Stimulated activated CD4-positive, alpha-beta T cell treated with anti-CD3 and anti-CD28 coated beads, TNF-alpha, amount 100 ng/mL, for 48 hours (primary cell): ENCODE measurements at regions not wholly inside any gene's neighbourhood (a gene's known extent, or its start where the extent isn't known, plus 50 kb on each side); places are given as distances from the start of the nearest gene placed in this dataset.
"Not testable (repeated sequence)": the region's sequence is repeated elsewhere in the genome, so short reads cannot be mapped to it uniquely, and the experiment has no call there.

ENCODE experiments used
- DNase-seq, 3 donors: peaks; one replicate each; pipeline ENCODE4 v3.0.0-alpha.2; 2020; ENCODE audit warnings: low read depth in 3 of 3

DNA sequence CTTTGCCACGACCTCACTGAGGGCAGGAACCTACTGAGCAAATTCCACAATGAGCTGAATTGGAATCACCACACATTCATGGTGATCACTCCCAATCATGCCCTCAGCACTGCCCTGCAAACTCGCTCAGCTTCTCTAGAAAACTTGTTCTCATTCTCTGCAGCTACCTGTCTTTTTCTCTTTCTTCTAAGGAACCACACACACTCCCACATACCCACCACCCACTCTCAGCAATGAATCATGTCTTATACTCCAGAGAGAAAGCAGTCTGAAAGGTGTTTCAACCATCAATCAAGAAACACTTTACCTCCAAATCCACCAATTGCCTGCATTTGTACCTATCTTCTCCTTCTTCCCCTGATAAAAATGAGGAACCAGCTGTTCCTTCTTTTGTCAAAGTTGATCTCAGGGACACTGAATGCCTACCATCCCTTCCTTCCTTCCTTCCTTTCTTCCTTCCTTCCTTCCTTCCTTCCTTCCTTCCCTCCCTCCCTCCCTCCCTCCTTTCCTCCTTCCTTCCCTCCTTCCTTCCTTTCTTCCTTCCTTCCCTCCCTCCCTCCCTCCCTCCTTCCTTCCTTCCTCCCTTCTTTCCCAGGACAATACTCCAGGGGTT is 84.6 kb upstream of the SGK1 start:
- DNase-seq: no peak

DNA sequence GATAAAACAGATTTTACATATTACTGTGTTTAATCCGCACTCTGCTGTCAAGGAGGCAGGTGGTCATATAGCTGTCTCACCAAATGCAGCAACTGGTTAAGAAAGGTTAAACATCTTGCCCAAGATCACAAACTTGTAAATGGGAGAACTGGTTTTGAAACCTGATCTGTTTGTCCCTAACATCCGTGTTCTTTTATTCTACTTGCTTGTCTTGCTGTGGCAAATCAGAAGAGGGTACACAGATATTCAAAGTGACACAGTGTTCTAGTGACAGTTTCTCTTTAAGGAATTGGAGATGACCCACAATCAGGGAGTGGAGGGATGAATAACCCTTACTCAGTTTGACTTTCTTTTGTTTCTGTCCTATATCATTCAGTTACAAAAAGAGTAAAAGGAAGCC is 83.0 kb upstream of the SGK1 start:
- no peak for DNase-seq

DNA sequence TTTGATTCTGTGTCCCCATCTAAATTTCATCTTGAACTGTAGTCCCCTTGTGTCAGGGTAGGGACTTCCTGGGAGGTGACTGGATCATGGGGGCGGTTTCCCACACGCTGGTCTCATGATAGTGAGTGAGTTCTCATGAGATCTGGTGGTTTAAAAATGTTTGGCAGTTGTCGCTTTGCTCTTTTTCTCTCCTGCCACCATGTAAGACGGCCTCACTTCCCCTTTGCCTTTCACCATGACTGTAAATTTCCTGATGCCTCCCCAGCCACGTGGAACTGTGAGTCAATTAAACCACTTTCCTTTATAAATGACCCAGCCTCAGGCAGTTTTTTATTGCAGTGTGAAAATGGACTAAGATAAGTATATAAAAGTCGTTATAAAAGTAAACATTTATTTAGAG is 80.5 kb upstream of the SGK1 start:
- DNase-seq: no peak

DNA sequence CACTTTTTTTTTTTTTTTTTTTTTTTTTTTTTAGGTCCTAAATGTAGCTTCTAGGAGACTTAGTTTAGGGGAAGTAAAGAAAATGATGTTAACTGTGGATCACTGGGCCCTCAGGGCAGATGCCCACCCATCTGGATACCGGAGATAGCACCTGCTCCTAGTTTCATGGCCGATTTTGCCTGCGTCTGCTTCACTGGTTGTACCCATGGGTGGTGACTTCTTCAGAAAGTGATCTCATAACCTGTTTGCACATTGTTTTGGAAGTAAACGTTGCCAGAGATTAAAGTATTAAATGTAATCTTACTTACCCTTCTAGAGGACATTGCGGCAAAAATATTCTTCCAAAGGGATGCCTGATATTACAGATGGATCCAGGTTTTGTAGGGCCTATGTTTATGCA is 79.8 kb upstream of the SGK1 start:
- DNase-seq: no peak

DNA sequence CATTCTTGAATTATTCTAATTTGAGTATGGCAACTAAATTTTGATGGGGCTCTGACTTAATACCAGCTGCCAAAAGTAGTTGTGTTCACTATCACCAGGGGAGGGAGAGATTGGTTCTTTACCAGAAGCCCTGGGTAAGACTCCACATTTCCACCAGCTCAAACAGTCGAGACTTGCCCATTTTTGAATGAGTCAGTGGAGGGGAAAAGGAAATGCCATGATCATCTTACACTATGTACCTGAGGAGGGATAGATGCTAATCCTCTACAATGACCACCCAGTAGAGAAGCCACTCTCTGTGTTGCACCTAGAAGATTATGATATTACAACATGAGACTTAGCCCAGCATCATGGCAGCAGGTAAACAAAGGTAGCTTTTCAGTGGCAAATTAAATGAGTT is 77.0 kb upstream of the SGK1 start:
- DNase-seq: no peak

DNA sequence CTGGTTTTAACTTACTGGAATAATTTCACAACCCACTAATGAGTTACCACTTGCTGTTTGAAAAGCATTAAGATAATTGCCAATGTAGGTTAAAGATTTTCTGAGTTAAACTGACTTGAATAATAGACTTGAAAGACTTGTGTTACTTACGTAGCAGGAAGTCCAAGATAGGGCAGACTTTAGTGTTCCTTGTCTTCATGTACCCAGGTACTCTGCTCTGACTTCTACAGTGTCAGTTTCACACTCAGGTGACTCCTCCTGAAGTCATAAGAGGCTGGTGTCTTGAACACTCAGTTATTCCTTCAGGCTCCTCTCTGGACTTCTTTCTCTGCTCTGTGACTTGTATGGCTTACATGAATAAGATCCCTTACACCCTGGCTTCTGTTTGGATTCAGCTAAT is 76.3 kb upstream of the SGK1 start:
- DNase-seq: no peak

DNA sequence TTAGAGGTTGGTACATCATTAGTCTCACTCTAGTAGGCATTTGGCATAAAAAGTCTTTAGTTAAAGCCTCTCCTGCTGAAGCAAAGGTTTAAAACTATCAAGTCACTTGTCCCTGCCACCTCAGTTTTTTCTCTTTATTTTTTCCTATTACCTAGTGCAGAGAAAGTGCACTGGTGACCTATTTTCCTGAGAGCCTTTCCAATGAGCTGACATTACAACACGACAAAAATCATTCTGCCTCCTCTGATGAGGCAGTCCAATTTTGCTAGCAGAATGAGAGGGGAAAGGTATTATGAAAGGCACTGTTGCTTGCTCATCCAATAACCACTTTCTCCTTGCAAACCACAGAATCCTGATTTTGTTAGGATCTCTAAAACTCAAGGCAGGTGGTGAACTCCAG is 73.3 kb upstream of the SGK1 start:
- DNase-seq: no peak

DNA sequence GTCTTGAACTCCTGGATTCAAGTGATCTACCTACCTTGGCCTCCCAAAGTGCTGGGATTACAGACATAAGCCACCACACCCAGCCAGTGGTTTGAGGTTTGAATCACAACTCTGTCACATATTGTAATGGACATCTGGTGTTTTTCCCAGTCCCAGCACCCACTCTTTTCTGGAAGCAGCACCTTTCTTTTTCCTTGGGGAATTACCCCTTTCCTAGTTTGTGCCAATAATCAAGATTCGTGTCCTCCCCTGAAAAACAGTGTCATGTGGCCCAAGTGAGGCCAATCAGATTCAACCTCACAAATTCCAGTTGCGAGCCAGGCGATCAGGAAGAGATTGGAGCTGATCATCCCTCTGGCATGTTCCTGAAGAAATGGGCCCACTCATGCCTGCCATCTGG is 71.7 kb upstream of the SGK1 start:
- no peak for DNase-seq

DNA sequence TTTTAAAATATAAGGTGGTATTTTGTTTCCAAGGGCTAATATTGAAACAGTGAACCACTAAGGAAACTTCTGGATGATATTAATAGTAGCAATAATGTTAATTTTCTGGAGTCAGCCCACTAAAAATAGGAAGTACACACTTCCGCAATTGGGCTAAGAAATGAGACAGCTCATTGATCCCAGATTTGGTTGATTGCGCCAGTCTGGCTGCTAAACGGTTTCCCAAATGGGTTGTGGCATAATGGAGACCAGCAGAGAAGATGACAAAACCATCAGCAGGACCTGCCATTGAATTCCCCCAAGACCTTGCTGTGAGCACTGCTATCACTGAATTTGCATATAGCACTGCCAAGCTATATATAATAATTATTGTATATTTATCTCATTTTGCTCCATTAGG is 71.2 kb upstream of the SGK1 start:
- no peak for DNase-seq

DNA sequence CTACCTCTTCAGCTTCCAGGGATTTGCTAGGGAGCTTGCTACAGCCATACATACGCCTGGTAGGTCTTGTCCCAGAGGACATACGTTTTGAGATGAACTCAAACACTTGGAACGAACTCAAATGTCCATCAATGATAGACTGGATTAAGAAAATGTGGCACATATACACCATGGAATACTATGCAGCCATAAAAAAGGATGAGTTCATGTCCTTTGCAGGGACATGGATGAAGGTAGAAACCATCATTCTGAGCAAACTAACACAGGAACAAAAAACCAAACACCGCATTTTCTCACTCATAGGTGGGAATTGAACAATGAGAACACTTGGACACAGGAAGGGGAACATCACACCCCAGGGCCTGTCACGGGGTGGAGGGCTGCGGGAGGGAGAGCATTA is 68.6 kb upstream of the SGK1 start:
- DNase-seq: not testable (repeated sequence)

DNA sequence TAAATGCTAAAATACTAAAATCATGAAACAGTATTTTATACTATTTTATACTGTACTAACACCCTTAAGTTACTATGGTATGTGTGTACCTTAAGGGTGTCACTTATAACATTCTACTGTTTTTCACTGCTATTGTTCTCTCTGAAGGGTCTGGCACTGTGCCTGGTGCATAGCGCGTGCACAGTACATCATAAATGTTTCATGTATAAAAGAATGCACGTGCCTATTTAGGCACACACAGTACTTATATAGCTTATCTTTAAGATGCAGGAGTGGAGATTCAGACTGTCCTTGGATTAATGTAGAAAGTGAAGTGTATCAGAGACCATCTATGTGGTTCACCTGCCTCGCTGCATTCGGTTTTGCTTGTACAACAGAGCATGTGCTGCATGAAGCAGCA is 64.0 kb upstream of the SGK1 start:
- DNase-seq: no peak

DNA sequence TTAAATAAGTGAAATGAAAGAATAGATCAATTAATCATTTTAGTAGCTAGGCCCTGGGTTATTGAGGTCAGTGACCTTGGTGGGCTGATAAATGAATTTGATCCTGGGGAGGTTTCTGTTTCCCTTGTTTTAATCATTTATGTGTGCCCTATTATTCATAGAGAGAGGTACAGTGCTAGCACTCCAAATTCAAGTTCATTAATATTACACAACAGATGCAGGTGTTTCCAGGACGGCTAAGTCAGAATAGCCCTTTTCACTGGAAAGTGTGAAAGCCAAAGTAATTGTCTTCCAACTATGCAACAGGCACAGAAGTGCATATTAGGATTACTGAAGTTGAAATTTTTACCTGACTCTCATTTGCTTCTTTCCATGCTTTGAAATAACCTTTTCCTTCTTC is 61.7 kb upstream of the SGK1 start:
- DNase-seq: no peak

DNA sequence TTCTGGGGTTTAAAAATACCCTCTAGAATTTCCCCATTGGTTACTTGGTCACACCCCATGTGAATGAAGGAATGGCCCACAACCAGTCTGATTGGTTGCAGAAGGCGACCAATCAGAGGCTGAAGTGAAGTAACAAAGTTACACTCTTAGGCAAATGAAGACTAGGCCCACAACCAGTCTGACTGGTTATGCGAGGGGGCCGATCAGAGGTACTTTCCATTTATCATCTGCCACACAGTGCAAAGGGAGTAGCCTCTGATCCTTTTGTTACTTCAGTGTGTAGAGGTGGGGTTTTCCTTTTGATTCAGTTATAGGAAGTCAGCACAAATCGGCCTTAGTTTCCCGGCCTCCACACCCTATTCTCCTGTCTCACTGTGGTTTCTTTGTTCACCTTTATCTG is 61.2 kb upstream of the SGK1 start:
- DNase-seq: peak in 2 of 3 donors; percentile 14 to 32

DNA sequence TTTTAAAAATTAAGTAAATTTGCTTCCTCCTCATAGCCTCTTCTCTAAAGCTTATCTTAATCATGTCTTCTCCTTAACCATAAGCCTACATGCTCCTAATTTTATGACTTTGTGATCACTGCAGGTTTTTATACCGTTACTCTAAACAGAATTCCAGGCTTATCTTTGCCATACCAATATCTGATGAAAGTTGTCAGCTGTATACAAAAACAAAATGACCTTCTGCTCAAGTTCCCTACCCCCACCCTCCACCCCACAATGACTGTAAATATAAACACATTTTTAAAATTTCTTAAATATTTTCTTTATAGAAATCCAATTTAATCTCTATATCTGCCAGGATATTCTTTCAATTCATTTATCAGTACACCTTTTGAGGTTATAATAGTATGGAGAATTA is 60.5 kb upstream of the SGK1 start:
- DNase-seq: no peak

DNA sequence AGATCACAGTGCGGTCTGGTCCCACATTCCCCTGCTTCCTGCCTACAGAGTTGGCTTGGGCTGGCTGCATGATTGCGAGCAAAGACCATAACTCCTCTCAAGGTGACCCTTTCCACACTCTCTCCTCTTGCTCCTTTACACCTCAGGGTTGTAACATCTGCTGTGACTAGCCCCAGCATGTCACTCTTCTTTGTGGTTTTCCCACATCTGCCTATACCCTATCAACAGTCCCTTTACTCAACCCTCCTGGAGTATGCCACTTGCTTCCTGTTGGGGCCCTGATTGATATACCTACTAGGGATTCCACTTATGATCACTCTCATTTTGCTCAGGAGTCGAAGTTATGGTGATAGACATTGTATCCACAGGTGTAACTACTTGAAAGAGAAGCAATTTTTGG is 58.9 kb upstream of the SGK1 start:
- DNase-seq: no peak

DNA sequence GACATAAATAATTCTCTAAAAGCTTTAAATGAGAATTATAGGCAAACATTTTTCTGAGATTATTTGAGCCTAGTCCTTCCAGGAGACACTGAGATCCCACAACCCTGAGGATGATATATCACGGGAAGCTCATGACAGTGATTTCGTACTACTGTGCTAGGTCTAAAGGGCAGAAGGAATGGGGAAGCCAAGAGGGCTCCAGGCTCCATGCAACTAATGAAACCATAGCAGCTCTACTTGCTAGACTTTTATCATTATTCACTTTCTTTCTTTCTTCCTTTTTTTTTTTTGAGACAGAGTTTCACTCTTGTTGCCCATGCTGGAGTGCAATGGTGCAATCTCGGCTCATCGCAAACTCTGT is 57.3 kb upstream of the SGK1 start:
- DNase-seq: no peak

DNA sequence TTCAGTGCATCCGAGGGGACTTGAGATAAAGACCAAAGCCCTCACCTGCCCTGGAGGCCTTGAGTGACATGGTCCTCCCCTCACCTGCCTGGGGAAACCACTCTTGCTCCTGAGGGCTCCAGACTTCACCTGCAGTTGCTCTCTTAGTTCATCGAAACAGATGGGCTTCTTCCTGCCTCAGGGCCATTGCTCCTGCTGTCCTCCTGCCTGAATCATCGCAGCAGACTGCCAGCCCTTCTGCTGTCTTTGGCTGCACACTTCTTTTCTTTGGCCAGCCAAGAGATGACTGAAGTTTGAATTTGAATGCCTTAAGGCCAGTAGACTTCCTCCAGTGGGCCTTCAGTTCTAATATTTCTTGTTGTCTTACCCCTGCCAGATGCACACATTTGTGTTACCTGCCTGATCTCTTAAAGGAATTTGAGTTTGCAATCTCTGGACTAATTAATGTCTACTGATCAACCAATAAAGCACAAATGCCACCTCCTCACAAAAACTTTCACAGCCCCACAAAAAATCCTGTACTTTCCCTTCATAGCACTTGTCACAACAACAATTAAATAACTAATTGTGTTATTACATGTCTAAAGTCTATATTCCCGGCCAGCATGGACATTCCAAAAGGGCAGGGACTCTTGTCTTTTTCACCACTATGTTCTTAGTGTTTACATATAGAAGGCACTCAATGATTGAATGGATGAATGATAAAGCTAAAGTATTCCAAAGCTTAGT is 56.7 kb upstream of the SGK1 start:
- DNase-seq: no peak

DNA sequence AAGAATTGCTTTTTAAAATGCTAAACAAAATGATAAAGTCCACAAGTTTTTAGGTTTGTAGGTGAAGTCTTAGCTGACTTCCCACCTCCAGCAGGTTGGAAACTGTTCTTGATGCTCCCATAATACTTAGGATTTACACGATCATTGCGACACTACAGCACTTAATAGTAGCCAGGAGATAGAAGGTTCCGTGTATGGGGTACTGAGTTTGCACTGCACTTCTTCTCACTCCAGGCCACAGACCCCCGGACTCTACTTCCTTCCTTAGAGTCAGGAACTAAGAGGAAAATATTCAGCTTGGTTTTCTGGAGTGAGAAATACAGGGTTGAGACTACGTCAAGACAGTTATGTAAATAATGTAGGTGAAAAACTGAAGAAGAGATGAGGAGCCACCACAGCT is 56.1 kb upstream of the SGK1 start:
- no peak for DNase-seq

DNA sequence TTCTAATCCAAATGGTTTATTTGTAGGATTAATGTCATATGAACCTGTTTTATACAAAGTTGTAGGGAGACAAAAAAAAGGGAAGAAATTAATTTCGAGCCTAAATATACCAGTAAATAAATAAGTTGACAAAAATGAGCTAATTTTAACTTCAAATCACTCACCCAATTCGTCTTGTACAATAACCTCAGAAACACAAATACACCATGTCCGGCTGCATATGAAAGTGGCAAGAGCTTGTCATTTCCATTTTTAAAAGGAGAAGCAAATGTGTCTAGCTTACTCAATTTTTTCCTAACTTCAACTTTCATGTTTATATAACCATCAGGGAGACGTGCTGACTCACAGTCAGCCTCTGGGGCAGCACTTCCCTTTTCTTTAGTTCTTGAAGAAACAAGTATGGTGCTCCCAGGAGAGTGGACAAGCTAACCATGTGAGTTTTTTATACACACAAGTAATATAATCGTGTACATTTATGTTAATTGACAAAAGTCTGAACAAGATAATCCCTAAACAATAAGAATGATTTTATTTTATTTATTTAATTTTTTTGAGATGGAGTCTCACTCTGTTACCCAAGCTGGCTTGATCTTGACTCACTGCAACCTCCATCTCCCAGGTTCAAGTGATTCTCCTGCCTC is 55.5 kb upstream of the SGK1 start:
- no peak for DNase-seq

DNA sequence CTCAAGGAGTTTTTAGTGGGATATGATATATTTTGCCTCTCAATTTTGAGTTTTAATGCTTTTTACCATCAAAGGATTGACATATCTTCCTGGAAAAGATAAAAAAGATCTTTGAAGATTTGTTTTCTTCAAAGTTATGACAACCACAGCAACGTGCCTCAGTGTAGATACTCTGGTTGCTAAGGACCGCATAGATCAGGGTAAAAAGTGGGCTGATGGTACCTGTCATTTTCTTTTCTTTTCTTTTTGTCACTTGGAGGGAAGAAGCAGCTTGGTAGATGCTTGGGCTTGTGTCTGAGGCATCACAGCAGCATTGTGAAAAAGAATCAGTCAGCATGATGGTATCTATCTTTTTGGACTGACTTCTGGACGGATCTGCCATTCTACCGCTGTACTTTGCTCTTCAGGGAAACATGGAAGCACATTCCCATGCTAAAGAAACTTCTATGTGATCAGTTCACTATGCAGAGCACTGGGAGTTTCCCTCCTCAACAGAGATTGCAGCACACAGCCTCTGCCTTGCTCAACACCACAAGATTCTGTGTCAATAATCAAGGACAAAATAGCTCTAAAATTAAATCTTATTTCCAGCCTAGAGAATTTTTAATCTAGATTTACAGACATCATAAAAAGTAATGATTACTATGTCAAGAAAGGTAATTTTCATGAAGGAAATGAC is 54.8 kb upstream of the SGK1 start:
- no peak for DNase-seq

DNA sequence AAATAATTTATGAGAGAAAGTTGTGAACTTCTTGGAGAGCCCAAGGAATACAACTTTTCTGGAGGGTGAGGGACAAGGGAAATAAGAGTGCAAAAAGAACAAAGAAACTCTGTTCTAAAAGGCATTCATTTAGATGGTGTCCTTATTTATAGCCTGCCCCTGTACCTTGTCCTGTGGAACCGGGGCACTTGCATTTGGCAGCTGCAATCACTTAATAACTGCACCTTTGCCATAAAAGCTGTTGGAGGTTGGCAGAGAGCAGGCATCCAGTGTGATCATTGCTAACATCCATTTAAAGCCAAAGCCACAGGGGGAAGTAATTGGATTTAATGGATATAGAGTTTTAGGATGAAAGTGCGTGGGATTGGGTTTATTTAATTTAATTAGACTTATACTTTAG is 50.8 kb upstream of the SGK1 start:
- DNase-seq: no peak
